GM23248 (cell line): ENCODE measurements at regions not wholly inside any gene's neighbourhood (a gene's known extent, or its start where the extent isn't known, plus 50 kb on each side); places are given as distances from the start of the nearest gene placed in this dataset.

Experiments
- DNase-seq: peaks from one replicate; pipeline ENCODE4 v3.0.0-alpha.2; 2015
- H2AFZ ChIP-seq: fragments of 200-600 bp; sonication (generic); 2 replicates; pipeline ENCODE4 v1.6.1; 2016; ENCODE audit warnings: antibody characterized with exemption
- H3F3A ChIP-seq: fragments of 200-600 bp; sonication (generic); 2 replicates; pipeline ENCODE4 v1.6.1; 2016; ENCODE audit warnings: mild to moderate bottlenecking, antibody characterized with exemption, mixed run types; ENCODE audit not compliant: insufficient read depth
- H3K27ac ChIP-seq: fragments of 200-600 bp; sonication (generic); 2 replicates; pipeline ENCODE4 v1.5.1; 2016; ENCODE audit warnings: mild to moderate bottlenecking
- H3K27me3 ChIP-seq: fragments of 200-600 bp; sonication (generic); replicated peaks from 2 replicates; pipeline ENCODE4 v1.6.1; 2016; ENCODE audit warnings: mild to moderate bottlenecking; ENCODE audit not compliant: insufficient read depth
- H3K36me3 ChIP-seq: fragments of 200-600 bp; sonication (generic); 2 replicates; pipeline ENCODE4 v1.6.1; 2016; ENCODE audit warnings: low read depth, mild to moderate bottlenecking
- H3K4me1 ChIP-seq: fragments of 200-600 bp; sonication (generic); 2 replicates; pipeline ENCODE4 v1.6.1; 2016; ENCODE audit warnings: mild to moderate bottlenecking; ENCODE audit not compliant: insufficient read depth
- H3K4me2 ChIP-seq: fragments of 200-600 bp; sonication (generic); one replicate; pipeline ENCODE4 v1.6.1; 2016; ENCODE audit warnings: mild to moderate bottlenecking; ENCODE audit not compliant: unreplicated experiment
- H3K4me3 ChIP-seq: fragments of 200-600 bp; sonication (generic); 2 replicates; pipeline ENCODE4 v1.5.1; 2016; ENCODE audit warnings: mild to moderate bottlenecking
- H3K79me2 ChIP-seq: fragments of 200-600 bp; sonication (generic); 2 replicates; pipeline ENCODE4 v1.6.1; 2016; ENCODE audit warnings: mild to moderate bottlenecking; ENCODE audit not compliant: insufficient read depth
- H3K9ac ChIP-seq: fragments of 200-600 bp; sonication (generic); 2 replicates; pipeline ENCODE4 v1.6.1; 2016; ENCODE audit warnings: mild to moderate bottlenecking
- H3K9me2 ChIP-seq: fragments of 200-600 bp; sonication (generic); 2 replicates; pipeline ENCODE4 v1.6.1; 2016; ENCODE audit warnings: mixed run types, mild to moderate bottlenecking, moderate library complexity; ENCODE audit not compliant: insufficient read depth
- H3K9me3 ChIP-seq: fragments of 200-600 bp; sonication (generic); one replicate; pipeline ENCODE4 v1.6.1; 2017; ENCODE audit warnings: low read depth
- H4K20me1 ChIP-seq: fragments of 200-600 bp; sonication (generic); 2 replicates; pipeline ENCODE4 v1.6.0; 2016; ENCODE audit not compliant: insufficient read depth
- EZH2 ChIP-seq: fragments of 200-600 bp; sonication (generic); IDR thresholded peaks from 2 replicates; pipeline ENCODE4 v1.6.1; 2018; ENCODE audit warnings: antibody characterized with exemption, mild to moderate bottlenecking; ENCODE audit not compliant: insufficient read depth, poor library complexity, severe bottlenecking
- EZH2phosphoT487 ChIP-seq: fragments of 200-600 bp; sonication (generic); IDR thresholded peaks from 2 replicates; pipeline ENCODE4 v1.6.1; 2018; ENCODE audit warnings: antibody characterized with exemption, moderate library complexity, mild to moderate bottlenecking, low read depth; ENCODE audit not compliant: insufficient read depth
- WGBS, 2 experiments: methylation state at CpG; one replicate each; pipeline ENCODE4 v1.1.6; 2015 to 2017; ENCODE audit warnings: low lambda C conversion rate in 2 of 2, low coverage in 1 of 2; ENCODE audit errors: missing lambda C conversion rate in 2 of 2; 5-methylcytosine and 5-hydroxymethylcytosine counted together
- in situ Hi-C: fragments of 300-500 bp; cut with MboI; formaldehyde crosslinking; loops from 2 replicates; pipeline ENCODE4 v1.15.0; 2020

DNA sequence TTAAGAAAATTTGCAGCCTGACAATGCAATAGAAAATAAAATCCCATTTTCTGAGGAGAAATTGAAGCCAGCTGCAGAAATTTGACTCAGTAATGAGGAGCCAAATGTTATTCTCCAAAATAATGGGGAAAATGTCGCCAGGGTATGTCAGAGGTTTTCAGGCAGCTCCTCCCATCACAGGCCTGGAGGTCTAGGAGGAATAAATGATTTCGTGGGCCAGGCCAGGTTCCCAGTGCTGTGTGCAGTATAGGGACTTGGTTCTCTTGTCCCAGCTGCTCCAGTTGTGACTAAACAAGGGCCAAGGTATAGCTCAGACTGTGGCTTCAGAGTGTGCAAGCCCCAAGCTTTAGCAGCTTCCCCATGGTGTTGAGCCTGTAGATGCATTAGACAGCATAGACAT lies 1240.8 kb upstream of the ADGRB3 start:
- H3K9me3 ChIP-seq = no peaks in the 10 kb centered on the region
- H3K27me3 ChIP-seq = no peaks in the 10 kb centered on the region
- no peaks in the 10 kb centered on the region for H3K36me3 ChIP-seq
- H3K27ac ChIP-seq = no peak overlapping the region
- no peaks in the 10 kb centered on the region for H3K79me2 ChIP-seq
- 0 out of 2 replicates have a peak, but pooled peaks cover 4% of the 10 kb centered on the region for H3K9me2 ChIP-seq
- TF ChIP-seq EZH2phosphoT487 = no peak
- no peak for TF ChIP-seq EZH2
- H3K9ac ChIP-seq = no peak overlapping the region
- H3K4me1 ChIP-seq = no peaks in the 10 kb centered on the region
- H3K4me2 ChIP-seq = no peak overlapping the region
- no peaks in the 10 kb centered on the region for H4K20me1 ChIP-seq
- no peak overlapping the region for H3K4me3 ChIP-seq
- no peak overlapping the region for H2AFZ ChIP-seq
- 0 to 6% methylated on average over 2 of the region's 2 CpGs for WGBS, 2 experiments
- in situ Hi-C loops = no loop called here
- DNase-seq = no peak
- no peaks in the 10 kb centered on the region for H3F3A ChIP-seq

DNA sequence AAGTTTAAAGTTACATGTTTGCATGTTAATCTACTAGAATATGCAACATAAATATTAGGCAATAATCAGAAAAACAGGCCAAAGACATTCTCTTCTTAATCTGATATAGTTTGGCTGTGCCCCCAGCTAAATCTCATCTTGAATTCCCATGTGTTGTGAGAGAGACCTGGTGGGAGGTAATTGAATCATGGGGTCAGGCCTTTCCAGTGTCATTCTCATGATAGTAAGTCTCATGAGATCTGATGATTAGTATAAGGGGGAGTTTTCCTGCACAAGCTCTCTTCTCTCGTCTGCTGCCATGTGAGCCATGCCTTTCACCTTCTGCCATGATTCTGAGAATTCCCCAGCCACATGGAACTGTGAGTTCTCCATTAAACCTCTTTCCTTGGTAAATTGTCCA lies 1241.7 kb upstream of the ADGRB3 start:
- no peak overlapping the region for H3K4me3 ChIP-seq
- no peaks in the 10 kb centered on the region for H3K36me3 ChIP-seq
- no peak overlapping the region for H3K27ac ChIP-seq
- H3K9me2 ChIP-seq = 0 out of 2 replicates have a peak, but pooled peaks cover 4% of the 10 kb centered on the region
- H4K20me1 ChIP-seq = no peaks in the 10 kb centered on the region
- H3K9ac ChIP-seq = no peak overlapping the region
- H3K4me1 ChIP-seq = no peaks in the 10 kb centered on the region
- H3K9me3 ChIP-seq = no peaks in the 10 kb centered on the region
- 0 to 5% methylated on average over 1 of the region's 1 CpG for WGBS, 2 experiments
- TF ChIP-seq EZH2phosphoT487 (no peak), EZH2 (no peak)
- in situ Hi-C loops = no loop called here
- no peaks in the 10 kb centered on the region for H3K27me3 ChIP-seq
- no peak overlapping the region for H3K4me2 ChIP-seq
- no peak for DNase-seq
- no peaks in the 10 kb centered on the region for H3K79me2 ChIP-seq
- no peak overlapping the region for H2AFZ ChIP-seq
- H3F3A ChIP-seq = no peaks in the 10 kb centered on the region

DNA sequence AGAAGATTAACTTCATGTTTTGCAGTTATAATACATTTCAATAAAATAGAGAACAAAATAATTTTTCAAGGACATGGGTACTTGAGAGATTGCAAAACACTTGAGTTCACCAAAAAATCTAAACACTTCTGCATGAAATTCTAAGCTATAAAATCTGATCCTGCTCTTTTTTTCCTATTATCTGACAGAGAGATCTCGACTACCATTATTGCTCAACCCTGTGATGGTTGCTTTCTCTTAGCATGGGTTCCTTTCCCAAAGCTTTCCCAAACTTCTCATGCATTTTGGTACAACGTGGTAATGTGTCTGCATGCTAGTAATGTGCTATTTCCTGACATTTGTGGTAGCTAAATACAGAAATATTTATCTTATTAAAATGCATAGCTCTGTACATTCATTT lies 1243.1 kb upstream of the ADGRB3 start:
- no peak overlapping the region for H3K9ac ChIP-seq
- H3K79me2 ChIP-seq = no peaks in the 10 kb centered on the region
- 0 out of 2 replicates have a peak, but pooled peaks cover 4% of the 10 kb centered on the region for H3K9me2 ChIP-seq
- H3K9me3 ChIP-seq = no peaks in the 10 kb centered on the region
- TF ChIP-seq EZH2phosphoT487 (no peak), EZH2 (no peak)
- WGBS, 2 experiments = 5 to 8% methylated on average over 2 of the region's 2 CpGs
- no peaks in the 10 kb centered on the region for H4K20me1 ChIP-seq
- no peaks in the 10 kb centered on the region for H3K36me3 ChIP-seq
- in situ Hi-C loops = no loop called here
- H3F3A ChIP-seq = no peaks in the 10 kb centered on the region
- no peak overlapping the region for H3K4me2 ChIP-seq
- H3K27ac ChIP-seq = no peak overlapping the region
- H3K4me3 ChIP-seq = no peak overlapping the region
- no peak overlapping the region for H2AFZ ChIP-seq
- no peaks in the 10 kb centered on the region for H3K27me3 ChIP-seq
- no peaks in the 10 kb centered on the region for H3K4me1 ChIP-seq
- no peak for DNase-seq

DNA sequence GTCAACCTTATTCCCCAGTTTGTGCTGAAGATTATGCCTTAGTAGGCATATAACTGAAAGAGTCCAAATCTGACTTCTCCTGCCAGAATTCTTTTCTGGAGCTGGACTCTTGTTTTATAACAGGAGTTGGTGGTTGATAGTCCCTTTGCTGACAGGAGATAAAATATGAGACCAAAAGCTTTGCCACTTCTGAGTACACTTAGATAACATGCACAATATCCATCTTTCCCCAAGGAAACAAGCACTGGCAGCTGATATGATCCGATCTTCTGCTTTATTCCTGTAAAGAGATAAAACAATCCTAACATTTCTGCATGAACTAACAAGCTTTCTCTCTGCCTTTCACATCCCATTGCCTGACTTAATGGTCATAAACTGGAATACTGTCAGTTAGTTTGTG lies 1265.4 kb upstream of the ADGRB3 start:
- TF ChIP-seq EZH2 (no peak), EZH2phosphoT487 (no peak)
- WGBS, 2 experiments = 18 to 33% methylated on average over 1 of the region's 1 CpG
- Histone ChIP-seq H3K4me1 (no peaks in the 10 kb centered on the region), H3K79me2 (no peaks in the 10 kb centered on the region), H2AFZ (no peak overlapping the region), H3K4me2 (no peak overlapping the region), H3K36me3 (no peaks in the 10 kb centered on the region), H3K4me3 (no peak overlapping the region), H3K27me3 (no peaks in the 10 kb centered on the region), H3K27ac (no peak overlapping the region), H3K9ac (no peak overlapping the region), H4K20me1 (no peaks in the 10 kb centered on the region), H3K9me2 (no peaks in the 10 kb centered on the region), H3K9me3 (no peaks in the 10 kb centered on the region), H3F3A (no peaks in the 10 kb centered on the region)
- in situ Hi-C loops = no loop called here
- no peak for DNase-seq

DNA sequence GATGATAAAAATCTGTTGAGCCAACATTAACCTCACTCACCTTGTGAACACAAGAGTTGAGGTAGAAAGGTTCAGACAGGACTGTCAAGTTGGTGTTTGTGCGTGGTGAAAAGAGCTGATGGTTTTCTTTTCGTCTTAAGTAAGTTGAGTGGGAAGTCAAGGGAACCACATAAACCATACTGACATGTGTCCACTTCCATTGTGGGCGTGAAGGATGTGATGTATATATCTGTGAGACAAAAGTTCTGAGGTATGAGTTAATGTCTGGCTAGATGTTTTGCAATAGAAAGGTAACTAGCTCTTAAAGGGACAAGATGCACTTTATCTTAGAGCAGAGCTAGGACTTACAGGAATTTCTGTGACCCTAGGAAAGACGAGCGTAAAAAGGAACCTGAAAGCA lies 1272.1 kb upstream of the ADGRB3 start:
- Histone ChIP-seq H3F3A (no peaks in the 10 kb centered on the region), H3K4me3 (no peak overlapping the region), H3K4me2 (no peak overlapping the region), H3K27me3 (no peaks in the 10 kb centered on the region), H3K4me1 (no peaks in the 10 kb centered on the region), H2AFZ (no peak overlapping the region), H3K9ac (no peak overlapping the region), H3K27ac (no peak overlapping the region), H3K36me3 (no peaks in the 10 kb centered on the region), H4K20me1 (no peaks in the 10 kb centered on the region), H3K79me2 (no peaks in the 10 kb centered on the region), H3K9me2 (no peaks in the 10 kb centered on the region), H3K9me3 (no peaks in the 10 kb centered on the region)
- in situ Hi-C loops = no loop called here
- TF ChIP-seq EZH2 = no peak
- TF ChIP-seq EZH2phosphoT487 = no peak
- WGBS, 2 experiments = 26 to 33% methylated on average over 5 of the region's 5 CpGs
- no peak for DNase-seq
